ENCODE measurements at regions not wholly inside any gene's neighbourhood (a gene's known extent, or its start where the extent isn't known, plus 50 kb on each side); places are given as distances from the start of the nearest gene placed in this dataset.

GRCh38 chr12:69150083-69150795 lies 89.1 kb upstream of the CPSF6 start:
- Histone ChIP-seq H2BK5ac (ENCODE audit: low read depth, low read length, poor library complexity, severe bottlenecking) (no peak overlapping the region), H4K91ac (ENCODE audit: low read length) (no peak overlapping the region), H3K79me1 (replicated peaks; ENCODE audit: low read length, poor library complexity, severe bottlenecking) (no peaks in the 10 kb centered on the region), H3K4me1 (ENCODE audit: control insufficient read depth, insufficient read depth, low read depth, low read length) (peaks cover 5% of the 10 kb centered on the region), H3K9me3 (ENCODE audit: control insufficient read depth, low read length) (no peaks in the 10 kb centered on the region), H3K4me2 (ENCODE audit: low read length, poor library complexity, severe bottlenecking) (no peak overlapping the region), H2BK12ac (ENCODE audit: low read length in 2 of 2) (no peak overlapping the region), H2AFZ (ENCODE audit: low read depth, low read length) (no peak overlapping the region), H3K4me3 (ENCODE audit: insufficient read depth in 1 of 2, low read depth in 1 of 2, low read length in 2 of 2) (no peak overlapping the region), H3K4ac (ENCODE audit: low read depth in 1 of 2, low read length in 2 of 2) (no peak overlapping the region), H3K36me3 (ENCODE audit: control insufficient read depth in 1 of 2, insufficient read depth in 2 of 2, low read depth in 1 of 2, low read length in 2 of 2) (no peaks in the 10 kb centered on the region), H2AK5ac (ENCODE audit: low read length, severe bottlenecking) (no peak overlapping the region), H4K8ac (ENCODE audit: low read length) (no peak overlapping the region), H2BK15ac (ENCODE audit: low read depth, poor library complexity, severe bottlenecking) (no peak overlapping the region), H3K9ac (ENCODE audit: low read length) (no peak overlapping the region), H2BK120ac (ENCODE audit: low read depth, low read length) (no peak overlapping the region), H3K23ac (ENCODE audit: low read length in 2 of 2) (no peak overlapping the region), H3K14ac (ENCODE audit: low read length in 2 of 2) (no peak overlapping the region), H3K27ac (ENCODE audit: low read length, poor library complexity, severe bottlenecking) (no peak overlapping the region), H3K18ac (ENCODE audit: low read depth in 1 of 2, low read length in 2 of 2) (no peak overlapping the region), H3K27me3 (ENCODE audit: control insufficient read depth in 1 of 2, insufficient read depth in 1 of 2, low read length in 2 of 2) (no peaks in the 10 kb centered on the region)
- DNase-seq = no peak
- WGBS = 93% methylated on average over 3 of the region's 4 CpGs

GRCh38 chr12:69150796-69151127 lies 88.6 kb upstream of the CPSF6 start:
- no peak overlapping the region for H3K27ac ChIP-seq (ENCODE audit: low read length, poor library complexity, severe bottlenecking)
- no peak overlapping the region for H2BK5ac ChIP-seq (ENCODE audit: low read depth, low read length, poor library complexity, severe bottlenecking)
- no peak overlapping the region for H3K4me2 ChIP-seq (ENCODE audit: low read length, poor library complexity, severe bottlenecking)
- H4K8ac ChIP-seq (ENCODE audit: low read length) = no peak overlapping the region
- no peaks in the 10 kb centered on the region for H3K9me3 ChIP-seq (ENCODE audit: control insufficient read depth, low read length)
- H3K9ac ChIP-seq (ENCODE audit: low read length) = no peak overlapping the region
- no peak overlapping the region for H3K4me3 ChIP-seq (ENCODE audit: insufficient read depth in 1 of 2, low read depth in 1 of 2, low read length in 2 of 2)
- no peak overlapping the region for H2AK5ac ChIP-seq (ENCODE audit: low read length, severe bottlenecking)
- H3K36me3 ChIP-seq (ENCODE audit: control insufficient read depth in 1 of 2, insufficient read depth in 2 of 2, low read depth in 1 of 2, low read length in 2 of 2) = no peaks in the 10 kb centered on the region
- H2BK120ac ChIP-seq (ENCODE audit: low read depth, low read length) = no peak overlapping the region
- no peak overlapping the region for H4K91ac ChIP-seq (ENCODE audit: low read length)
- no peak overlapping the region for H3K18ac ChIP-seq (ENCODE audit: low read depth in 1 of 2, low read length in 2 of 2)
- WGBS = 80% methylated on average over 2 of the region's 2 CpGs
- no peak overlapping the region for H3K4ac ChIP-seq (ENCODE audit: low read depth in 1 of 2, low read length in 2 of 2)
- H3K14ac ChIP-seq (ENCODE audit: low read length in 2 of 2) = no peak overlapping the region
- no peak overlapping the region for H2BK15ac ChIP-seq (ENCODE audit: low read depth, poor library complexity, severe bottlenecking)
- H3K79me1 ChIP-seq (replicated peaks; ENCODE audit: low read length, poor library complexity, severe bottlenecking) = no peaks in the 10 kb centered on the region
- no peak overlapping the region for H3K23ac ChIP-seq (ENCODE audit: low read length in 2 of 2)
- no peak for DNase-seq
- H3K4me1 ChIP-seq (ENCODE audit: control insufficient read depth, insufficient read depth, low read depth, low read length) = peaks cover 5% of the 10 kb centered on the region
- H2BK12ac ChIP-seq (ENCODE audit: low read length in 2 of 2) = no peak overlapping the region
- H3K27me3 ChIP-seq (ENCODE audit: control insufficient read depth in 1 of 2, insufficient read depth in 1 of 2, low read length in 2 of 2) = no peaks in the 10 kb centered on the region
- H2AFZ ChIP-seq (ENCODE audit: low read depth, low read length) = no peak overlapping the region

- H3K9me3 ChIP-seq (ENCODE audit: control insufficient read depth, low read length) = no peaks in the 10 kb centered on the region
- H2BK5ac ChIP-seq (ENCODE audit: low read depth, low read length, poor library complexity, severe bottlenecking) = no peak overlapping the region
- H3K27me3 ChIP-seq (ENCODE audit: control insufficient read depth in 1 of 2, insufficient read depth in 1 of 2, low read length in 2 of 2) = no peaks in the 10 kb centered on the region
- DNase-seq = peak; percentile 92
- no peak overlapping the region for H3K14ac ChIP-seq (ENCODE audit: low read length in 2 of 2)
- no peak overlapping the region for H2AK5ac ChIP-seq (ENCODE audit: low read length, severe bottlenecking)
- peaks cover 5% of the 10 kb centered on the region for H3K4me1 ChIP-seq (ENCODE audit: control insufficient read depth, insufficient read depth, low read depth, low read length)
- no peak overlapping the region for H4K8ac ChIP-seq (ENCODE audit: low read length)
- WGBS = 32% methylated on average over 4 of the region's 7 CpGs
- H3K4ac ChIP-seq (ENCODE audit: low read depth in 1 of 2, low read length in 2 of 2) = no peak overlapping the region
- no peak overlapping the region for H3K23ac ChIP-seq (ENCODE audit: low read length in 2 of 2)
- no peak overlapping the region for H3K18ac ChIP-seq (ENCODE audit: low read depth in 1 of 2, low read length in 2 of 2)
- H2BK12ac ChIP-seq (ENCODE audit: low read length in 2 of 2) = no peak overlapping the region
- H3K9ac ChIP-seq (ENCODE audit: low read length) = no peak overlapping the region
- no peak overlapping the region for H2BK120ac ChIP-seq (ENCODE audit: low read depth, low read length)
- H2AFZ ChIP-seq (ENCODE audit: low read depth, low read length) = no peak overlapping the region
- no peak overlapping the region for H3K4me3 ChIP-seq (ENCODE audit: insufficient read depth in 1 of 2, low read depth in 1 of 2, low read length in 2 of 2)
- no peak overlapping the region for H4K91ac ChIP-seq (ENCODE audit: low read length)
- no peak overlapping the region for H3K4me2 ChIP-seq (ENCODE audit: low read length, poor library complexity, severe bottlenecking)
- H3K27ac ChIP-seq (ENCODE audit: low read length, poor library complexity, severe bottlenecking) = no peak overlapping the region
- H2BK15ac ChIP-seq (ENCODE audit: low read depth, poor library complexity, severe bottlenecking) = no peak overlapping the region
- no peaks in the 10 kb centered on the region for H3K79me1 ChIP-seq (replicated peaks; ENCODE audit: low read length, poor library complexity, severe bottlenecking)
- H3K36me3 ChIP-seq (ENCODE audit: control insufficient read depth in 1 of 2, insufficient read depth in 2 of 2, low read depth in 1 of 2, low read length in 2 of 2) = no peaks in the 10 kb centered on the region
These were observed 88.1 kb upstream of the CPSF6 start for GRCh38 chr12:69151254-69151764.

GRCh38 chr12:69154585-69155363 lies 84.6 kb upstream of the CPSF6 start:
- Histone ChIP-seq H3K79me1 (replicated peaks; ENCODE audit: low read length, poor library complexity, severe bottlenecking) (no peaks in the 10 kb centered on the region), H4K8ac (ENCODE audit: low read length) (no peak overlapping the region), H3K36me3 (ENCODE audit: control insufficient read depth in 1 of 2, insufficient read depth in 2 of 2, low read depth in 1 of 2, low read length in 2 of 2) (no peaks in the 10 kb centered on the region), H2BK12ac (ENCODE audit: low read length in 2 of 2) (no peak overlapping the region), H3K14ac (ENCODE audit: low read length in 2 of 2) (no peak overlapping the region), H3K9me3 (ENCODE audit: control insufficient read depth, low read length) (no peaks in the 10 kb centered on the region), H4K91ac (ENCODE audit: low read length) (no peak overlapping the region), H3K27ac (ENCODE audit: low read length, poor library complexity, severe bottlenecking) (no peak overlapping the region), H2AK5ac (ENCODE audit: low read length, severe bottlenecking) (no peak overlapping the region), H3K4me3 (ENCODE audit: insufficient read depth in 1 of 2, low read depth in 1 of 2, low read length in 2 of 2) (no peak overlapping the region), H2BK120ac (ENCODE audit: low read depth, low read length) (no peak overlapping the region), H3K18ac (ENCODE audit: low read depth in 1 of 2, low read length in 2 of 2) (no peak overlapping the region), H2BK15ac (ENCODE audit: low read depth, poor library complexity, severe bottlenecking) (no peak overlapping the region), H3K4ac (ENCODE audit: low read depth in 1 of 2, low read length in 2 of 2) (no peak overlapping the region), H3K23ac (ENCODE audit: low read length in 2 of 2) (no peak overlapping the region), H2BK5ac (ENCODE audit: low read depth, low read length, poor library complexity, severe bottlenecking) (no peak overlapping the region), H3K9ac (ENCODE audit: low read length) (peak overlapping the region; percentile 41), H3K4me2 (ENCODE audit: low read length, poor library complexity, severe bottlenecking) (no peak overlapping the region), H2AFZ (ENCODE audit: low read depth, low read length) (no peak overlapping the region), H3K27me3 (ENCODE audit: control insufficient read depth in 1 of 2, insufficient read depth in 1 of 2, low read length in 2 of 2) (no peaks in the 10 kb centered on the region), H3K4me1 (ENCODE audit: control insufficient read depth, insufficient read depth, low read depth, low read length) (peaks cover 5% of the 10 kb centered on the region)
- 27% methylated on average over 5 of the region's 7 CpGs for WGBS
- DNase-seq = peak; percentile 65

All from mesenchymal stem cell (in vitro differentiated cells and primary cell).